Breast epithelium (tissue), 3 donors: ENCODE measurements at regions not wholly inside any gene's neighbourhood (a gene's known extent, or its start where the extent isn't known, plus 50 kb on each side); places are given as distances from the start of the nearest gene placed in this dataset.
"Not testable (repeated sequence)": the region's sequence is repeated elsewhere in the genome, so short reads cannot be mapped to it uniquely, and the experiment has no call there.

Experiments
- POLR2A ChIP-seq: fragments of 450-650 bp; IDR thresholded peaks from one replicate; pipeline ENCODE4 v1.6.1; 2016; ENCODE audit warnings: antibody characterized with exemption, mild to moderate bottlenecking, moderate library complexity
- POLR2AphosphoS5 ChIP-seq, 3 donors: sonication (generic); formaldehyde crosslinking; IDR thresholded peaks; one replicate each; pipeline ENCODE4 v1.6.1; 2017; ENCODE audit warnings: antibody characterized with exemption in 3 of 3
- TF ChIP-seq, protein P1 (sequence below), 3 donors: fragments of 450-650 bp; IDR thresholded peaks; one replicate each; pipeline ENCODE4 v1.5.1; 2016 to 2017; ENCODE audit warnings: antibody characterized with exemption in 3 of 3, mild to moderate bottlenecking in 3 of 3, moderate library complexity in 3 of 3

DNA sequence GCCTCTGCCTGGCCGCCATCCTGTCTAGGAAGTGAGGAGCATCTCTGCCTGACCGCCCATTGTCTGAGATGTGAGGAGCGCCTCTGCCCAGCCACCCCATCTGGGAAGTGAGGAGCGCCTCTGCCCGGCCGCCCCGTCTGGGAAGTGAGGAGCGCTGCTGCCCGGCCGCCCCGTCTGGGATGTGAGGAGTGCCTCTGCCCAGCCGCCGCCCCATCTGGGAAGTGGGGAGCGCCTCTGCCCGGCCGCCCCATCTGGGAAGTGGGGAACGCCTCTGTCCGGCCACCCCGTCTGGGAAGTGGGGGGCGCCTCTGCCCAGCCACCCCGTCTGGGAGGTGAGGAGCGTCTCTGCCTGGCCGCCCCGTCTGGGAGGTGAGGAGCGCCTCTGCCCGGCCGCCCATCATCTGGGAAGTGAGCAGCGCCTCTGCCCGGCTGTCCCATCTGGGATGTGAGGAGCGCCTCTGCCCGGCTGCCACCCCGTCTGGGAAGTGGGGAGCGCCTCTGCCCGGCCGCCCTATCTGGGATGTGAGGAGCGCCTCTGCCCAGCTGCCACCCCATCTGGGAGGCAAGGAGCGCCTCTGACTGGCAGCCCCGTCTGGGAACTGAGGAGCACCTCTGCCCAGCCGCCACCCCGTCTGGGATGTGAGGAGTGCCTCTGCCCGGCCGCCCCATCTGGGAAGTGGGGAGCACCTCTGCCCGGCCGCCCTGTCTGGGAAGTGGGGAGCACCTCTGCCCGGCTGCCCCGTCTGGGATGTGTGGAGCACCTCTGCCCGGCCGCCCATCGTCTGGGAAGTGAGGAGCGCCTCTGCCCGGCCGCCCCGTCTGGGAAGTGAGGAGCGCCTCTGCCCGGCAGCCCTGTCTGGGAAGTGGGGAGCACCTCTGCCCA is 787.3 kb downstream of the PLA2G4A start:
- TF ChIP-seq, protein P1, sequence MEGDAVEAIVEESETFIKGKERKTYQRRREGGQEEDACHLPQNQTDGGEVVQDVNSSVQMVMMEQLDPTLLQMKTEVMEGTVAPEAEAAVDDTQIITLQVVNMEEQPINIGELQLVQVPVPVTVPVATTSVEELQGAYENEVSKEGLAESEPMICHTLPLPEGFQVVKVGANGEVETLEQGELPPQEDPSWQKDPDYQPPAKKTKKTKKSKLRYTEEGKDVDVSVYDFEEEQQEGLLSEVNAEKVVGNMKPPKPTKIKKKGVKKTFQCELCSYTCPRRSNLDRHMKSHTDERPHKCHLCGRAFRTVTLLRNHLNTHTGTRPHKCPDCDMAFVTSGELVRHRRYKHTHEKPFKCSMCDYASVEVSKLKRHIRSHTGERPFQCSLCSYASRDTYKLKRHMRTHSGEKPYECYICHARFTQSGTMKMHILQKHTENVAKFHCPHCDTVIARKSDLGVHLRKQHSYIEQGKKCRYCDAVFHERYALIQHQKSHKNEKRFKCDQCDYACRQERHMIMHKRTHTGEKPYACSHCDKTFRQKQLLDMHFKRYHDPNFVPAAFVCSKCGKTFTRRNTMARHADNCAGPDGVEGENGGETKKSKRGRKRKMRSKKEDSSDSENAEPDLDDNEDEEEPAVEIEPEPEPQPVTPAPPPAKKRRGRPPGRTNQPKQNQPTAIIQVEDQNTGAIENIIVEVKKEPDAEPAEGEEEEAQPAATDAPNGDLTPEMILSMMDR (IDR thresholded peaks at IDR 0.05) = not testable (repeated sequence)
- TF ChIP-seq POLR2A; POLR2AphosphoS5 (IDR thresholded peaks at IDR 0.05): not testable (repeated sequence)
